Stimulated activated CD8-positive, alpha-beta memory T cell treated with anti-CD3 and anti-CD28 coated beads, Interleukin-15, amount 100 ng/mL, for 48 hours (primary cell): ENCODE measurements at regions not wholly inside any gene's neighbourhood (a gene's known extent, or its start where the extent isn't known, plus 50 kb on each side); places are given as distances from the start of the nearest gene placed in this dataset.
"Not testable (repeated sequence)": the region's sequence is repeated elsewhere in the genome, so short reads cannot be mapped to it uniquely, and the experiment has no call there.

Source experiments
- DNase-seq, 2 donors: peaks; one replicate each; pipeline ENCODE4 v3.0.0-alpha.2; 2020; ENCODE audit warnings: low read depth in 2 of 2

DNA sequence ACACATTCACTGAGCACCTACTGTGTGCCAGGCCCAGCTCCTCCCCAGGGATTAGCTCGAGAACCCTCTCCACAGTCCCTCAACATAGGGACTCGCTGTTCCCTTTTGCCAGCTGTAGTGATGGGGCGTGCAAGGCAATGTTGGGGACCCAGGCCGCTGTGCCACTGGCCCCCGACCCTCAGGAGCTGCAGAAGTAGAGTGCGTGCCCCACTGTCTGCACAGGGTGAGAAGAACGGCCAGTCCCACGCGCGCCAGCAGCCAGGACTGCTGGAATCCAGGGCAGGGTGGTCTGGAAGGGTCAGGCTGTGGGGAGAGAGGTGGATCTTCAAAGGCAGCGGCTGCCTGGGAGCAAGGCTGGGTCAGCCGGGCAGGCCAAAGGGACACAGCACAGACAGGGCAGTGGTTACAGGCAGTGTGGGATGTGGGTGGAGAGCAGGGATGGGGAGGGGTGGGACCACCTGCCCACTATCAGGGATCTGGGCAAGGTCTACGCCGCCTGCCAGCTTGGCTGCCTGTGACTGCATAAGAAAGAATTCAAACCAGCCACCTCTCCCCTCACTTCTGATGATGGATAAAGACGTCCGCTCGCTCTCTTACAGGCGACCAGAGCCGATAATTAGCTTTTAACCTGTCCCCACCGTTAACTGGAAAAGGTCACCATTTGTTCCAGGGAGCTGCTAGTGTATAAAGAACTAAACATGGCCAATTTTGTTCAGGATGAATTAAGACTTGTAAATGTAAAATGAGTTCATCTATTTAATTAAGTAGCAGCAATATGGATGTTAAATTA is 86.7 kb upstream of the GSE1 start:
- DNase-seq, result no peak

DNA sequence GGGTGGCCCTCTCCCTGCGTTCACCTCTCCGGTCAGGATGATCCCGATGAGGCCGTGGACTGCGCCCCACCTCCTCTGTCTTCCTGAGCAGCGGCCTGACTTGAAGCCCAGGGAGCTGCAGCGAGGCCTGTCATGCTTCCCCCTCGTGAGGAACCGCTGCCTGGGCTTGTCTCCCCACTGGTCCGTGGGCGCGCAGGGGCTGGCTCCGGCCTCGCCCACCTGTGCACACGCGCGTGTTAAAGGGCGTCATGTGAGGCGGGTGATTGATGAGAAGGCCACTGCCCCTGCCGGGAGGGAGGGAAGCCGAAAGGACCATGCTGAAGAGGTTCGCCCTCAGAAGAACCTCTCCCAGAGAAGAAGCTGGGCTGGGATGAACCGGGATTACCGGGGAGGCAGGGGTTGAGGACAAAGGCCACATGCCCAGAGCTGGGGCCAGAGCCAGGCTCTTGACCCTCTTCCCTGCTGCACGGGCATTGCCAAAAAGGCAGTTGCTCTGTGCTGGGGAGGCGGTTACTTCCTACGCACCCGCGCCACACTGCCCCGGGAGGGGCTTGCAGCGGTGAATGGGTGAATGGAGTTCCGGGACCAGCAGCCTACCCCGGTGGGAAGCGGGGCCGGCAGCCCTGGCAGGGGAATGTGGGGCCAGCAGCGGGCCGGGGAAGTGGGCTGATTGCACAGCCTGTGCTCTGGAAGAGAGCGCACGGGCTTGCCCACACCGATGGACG is 85.9 kb upstream of the GSE1 start:
- no peak for DNase-seq

DNA sequence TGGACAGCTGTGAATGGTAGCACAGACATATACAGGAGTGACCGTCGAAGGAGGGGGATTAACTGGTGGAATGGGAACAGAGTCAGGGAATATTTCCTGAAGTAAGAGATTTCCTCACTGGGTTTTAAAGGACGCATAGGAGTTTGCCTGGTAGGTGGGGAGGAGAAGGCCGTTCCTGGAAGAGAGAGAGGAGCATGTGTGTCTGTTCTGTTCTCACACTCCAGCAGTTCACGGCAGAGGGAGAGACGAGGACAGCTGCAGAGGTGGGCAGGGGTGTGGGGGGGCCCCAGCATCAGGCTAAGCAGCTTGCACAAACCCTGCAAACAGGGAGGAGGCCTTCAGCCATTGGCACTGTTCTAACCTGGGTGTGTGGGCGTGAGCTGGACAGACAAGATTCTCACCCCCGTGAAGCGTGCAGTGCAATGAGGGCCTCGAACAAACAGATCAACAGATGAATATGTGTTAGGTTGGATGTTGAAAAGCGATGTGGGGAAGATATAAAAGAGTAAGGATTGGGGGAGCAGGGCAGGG is 85.3 kb upstream of the GSE1 start:
- no peak for DNase-seq

DNA sequence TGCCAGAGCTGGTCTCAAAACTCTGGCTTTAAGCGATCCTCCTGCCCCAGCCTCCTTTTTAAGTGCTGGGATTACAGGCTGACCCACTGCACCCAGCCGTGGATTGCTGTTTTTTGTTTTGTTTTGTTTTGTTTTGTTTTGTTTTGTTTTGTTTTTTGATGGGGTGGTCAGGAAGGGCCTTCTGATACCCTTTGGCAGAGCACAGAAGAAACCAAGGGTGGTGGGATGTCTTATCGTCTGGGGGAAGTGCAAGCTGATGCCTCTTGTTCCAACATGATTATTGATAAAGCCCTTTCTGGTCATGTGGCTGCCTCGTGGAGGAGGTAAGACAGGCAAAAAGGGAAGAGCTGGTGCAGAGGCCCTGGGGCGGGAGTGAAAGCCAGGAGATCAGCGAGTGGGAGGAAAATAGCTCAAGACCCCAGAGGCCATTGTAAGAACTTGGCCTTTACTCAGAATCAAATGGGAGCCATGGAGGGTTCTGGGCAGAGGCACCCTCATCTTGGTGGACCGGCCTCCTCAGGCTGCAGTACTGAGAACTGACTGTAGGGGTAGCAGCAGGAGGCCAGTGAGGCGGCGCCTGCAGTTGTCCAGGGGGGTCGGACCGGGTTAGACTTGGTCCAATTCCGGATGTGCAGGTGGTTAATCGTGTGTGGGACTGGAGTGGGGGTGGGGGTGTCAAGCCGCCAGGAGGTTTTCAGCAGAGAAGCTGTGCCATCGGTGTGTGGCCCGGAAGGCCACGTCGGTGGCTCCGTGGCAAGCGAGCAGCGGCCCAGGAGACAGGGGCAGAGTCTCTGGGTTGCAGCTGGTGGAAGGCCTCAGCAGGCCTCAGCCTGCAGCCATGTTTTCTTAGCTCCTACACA is 84.4 kb upstream of the GSE1 start:
- peak in 1 of 2 donors; percentile 17 for DNase-seq

DNA sequence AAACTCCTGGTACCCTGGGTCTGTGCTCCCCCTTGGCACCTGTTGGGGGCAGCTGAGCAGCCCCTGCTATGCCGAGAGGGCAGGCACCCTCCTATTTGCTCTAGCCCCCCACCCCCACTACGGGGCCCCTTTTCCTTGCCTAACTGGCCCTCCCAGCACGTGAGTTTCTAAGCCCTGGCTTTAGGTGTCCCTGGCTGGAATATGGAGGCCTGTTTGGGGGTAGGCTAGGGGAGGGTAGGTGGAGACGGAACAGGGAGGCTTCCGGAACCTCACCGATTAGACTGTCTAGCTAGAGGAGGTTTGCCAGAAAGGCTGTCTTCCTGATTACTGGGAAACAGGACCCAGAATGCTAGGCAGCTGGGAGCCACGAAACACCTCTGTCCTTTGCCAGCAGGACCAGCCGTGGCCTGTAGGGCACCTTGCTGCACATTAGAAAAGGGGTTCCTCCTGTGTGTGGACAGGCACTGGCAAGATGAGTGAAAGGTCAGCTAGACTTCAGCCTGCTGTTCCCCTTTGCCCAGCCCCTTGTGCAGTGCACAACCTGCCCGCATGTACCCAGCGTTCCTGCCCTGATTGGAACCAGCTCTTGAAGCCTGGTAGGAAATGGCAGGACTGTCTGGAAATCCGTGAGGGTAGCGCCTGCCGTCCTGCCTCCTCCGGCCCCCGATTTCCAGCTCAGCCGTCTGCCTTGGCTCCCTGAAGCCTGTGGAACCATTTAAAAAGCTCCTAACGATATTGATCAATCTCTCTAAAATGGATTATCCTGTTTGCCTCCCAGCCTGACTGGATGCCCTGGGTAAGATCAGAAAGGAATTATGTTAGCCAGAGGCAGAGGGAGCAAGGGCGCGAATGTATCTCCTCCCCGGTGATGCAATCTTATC is 83.4 kb upstream of the GSE1 start:
- no peak for DNase-seq

DNA sequence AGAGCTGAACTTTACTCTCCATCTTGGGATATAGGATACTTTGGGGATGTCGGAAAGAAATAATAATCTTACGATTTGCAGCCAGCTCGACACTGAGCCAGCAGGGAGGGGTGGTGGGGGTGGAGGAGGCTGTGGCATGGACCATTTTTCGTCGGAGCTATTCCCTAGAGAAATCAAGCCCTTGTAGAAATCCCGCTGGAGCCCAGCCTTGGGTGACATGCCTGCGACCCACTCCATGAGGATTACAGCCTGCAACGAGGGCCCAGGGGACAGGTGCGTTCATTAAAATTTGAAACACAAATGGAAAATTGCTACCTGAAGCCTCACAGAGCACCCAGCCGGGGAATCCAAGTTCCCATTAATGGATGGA is 82.8 kb upstream of the GSE1 start:
- no peak for DNase-seq

DNA sequence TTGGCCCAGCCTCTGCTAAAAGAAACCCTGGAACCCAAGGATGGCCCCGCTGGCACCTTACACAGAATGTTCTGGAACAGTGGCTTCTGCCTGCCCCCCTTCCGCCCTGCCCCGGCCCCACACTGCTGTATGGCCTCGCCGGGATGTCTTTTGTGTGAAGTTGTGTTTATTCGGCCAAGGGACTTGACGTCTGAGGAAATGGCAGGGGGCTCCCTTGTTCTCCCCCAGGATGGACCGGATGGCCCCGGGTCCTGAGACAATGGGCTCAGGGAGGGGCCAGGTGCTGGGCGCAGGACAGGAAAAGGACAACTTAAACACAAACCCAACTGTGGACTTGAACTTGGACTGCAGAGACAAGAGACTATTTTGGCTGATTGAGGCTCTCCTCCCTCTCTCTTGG is 81.6 kb upstream of the GSE1 start:
- no peak for DNase-seq

DNA sequence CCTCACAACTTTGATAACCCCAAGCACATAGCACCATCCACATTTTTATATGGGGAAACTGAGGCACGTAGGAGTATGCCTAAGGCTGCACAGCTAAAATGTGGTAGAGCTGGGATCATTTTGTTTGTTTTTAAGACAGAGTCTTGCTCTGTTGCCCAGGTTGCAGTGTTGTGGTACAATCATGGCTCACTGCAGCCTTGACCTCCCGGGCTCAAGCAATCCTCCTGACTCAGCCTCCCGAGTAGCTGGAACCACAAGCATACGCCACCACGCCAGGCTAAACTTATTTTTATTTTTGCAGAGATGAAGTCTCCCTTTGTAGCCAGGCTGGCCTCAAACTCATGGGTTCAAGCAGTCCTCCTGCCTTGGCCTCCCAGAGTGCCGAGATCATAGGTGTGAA is 81.0 kb upstream of the GSE1 start:
- DNase-seq, result no peak

DNA sequence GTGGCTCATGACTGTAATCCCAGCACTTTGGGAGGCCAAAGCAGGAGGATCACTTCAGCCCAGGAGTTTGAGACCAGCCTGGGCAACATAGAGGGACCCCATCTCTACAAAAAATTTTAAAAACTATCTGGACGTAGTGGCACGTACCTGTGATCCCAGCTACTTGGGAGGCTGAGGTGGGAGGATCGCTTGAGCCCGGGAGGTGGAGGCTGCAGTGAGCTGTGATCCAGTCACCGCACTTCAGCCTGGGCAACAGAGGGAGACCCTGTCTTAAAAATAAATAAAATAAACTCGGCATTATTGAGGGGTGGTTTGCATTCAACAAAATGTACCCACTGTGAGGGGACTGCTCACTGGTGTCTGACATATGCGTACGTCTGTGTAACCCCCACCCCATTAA is 79.5 kb upstream of the GSE1 start:
- not testable (repeated sequence) for DNase-seq

DNA sequence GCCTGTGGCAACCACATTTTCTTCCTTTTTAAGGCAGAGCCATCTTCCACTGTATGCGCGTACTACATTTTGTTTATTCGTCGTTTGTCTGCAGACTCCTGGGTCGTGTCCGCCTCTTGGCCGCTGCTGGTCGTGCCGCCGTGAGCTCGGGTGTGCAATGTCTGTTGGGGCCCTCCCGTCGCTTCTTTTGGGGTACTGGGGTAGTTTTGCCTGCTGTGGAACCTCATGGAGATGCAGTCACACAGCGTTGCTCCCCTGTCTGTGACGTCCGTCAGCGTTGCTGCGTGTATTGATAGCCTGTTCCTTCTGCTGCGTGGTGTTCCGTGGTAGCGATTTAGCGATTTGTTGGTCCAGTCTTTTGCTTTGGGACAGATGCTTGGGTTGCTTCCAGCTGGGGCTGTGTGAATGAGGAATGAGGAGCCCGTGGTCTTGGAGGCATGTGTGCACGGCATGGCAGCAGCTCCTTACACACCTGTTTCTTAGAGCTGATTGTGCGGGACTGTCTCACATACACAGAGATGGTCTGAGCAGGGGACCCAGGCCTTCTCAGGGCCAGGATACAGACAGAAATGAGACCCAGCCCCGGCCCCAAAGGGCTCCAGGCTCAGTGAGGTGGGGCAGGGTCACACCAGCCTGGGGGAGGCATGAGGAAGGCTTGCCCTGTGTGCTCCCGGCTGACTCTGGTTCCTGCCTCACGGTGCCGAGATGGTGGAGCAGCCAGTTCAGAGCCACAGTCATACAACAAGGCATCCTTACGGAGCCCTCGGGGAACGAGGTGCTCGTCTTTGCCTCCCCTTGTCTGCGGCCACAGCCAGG is 78.4 kb upstream of the GSE1 start:
- no peak for DNase-seq

DNA sequence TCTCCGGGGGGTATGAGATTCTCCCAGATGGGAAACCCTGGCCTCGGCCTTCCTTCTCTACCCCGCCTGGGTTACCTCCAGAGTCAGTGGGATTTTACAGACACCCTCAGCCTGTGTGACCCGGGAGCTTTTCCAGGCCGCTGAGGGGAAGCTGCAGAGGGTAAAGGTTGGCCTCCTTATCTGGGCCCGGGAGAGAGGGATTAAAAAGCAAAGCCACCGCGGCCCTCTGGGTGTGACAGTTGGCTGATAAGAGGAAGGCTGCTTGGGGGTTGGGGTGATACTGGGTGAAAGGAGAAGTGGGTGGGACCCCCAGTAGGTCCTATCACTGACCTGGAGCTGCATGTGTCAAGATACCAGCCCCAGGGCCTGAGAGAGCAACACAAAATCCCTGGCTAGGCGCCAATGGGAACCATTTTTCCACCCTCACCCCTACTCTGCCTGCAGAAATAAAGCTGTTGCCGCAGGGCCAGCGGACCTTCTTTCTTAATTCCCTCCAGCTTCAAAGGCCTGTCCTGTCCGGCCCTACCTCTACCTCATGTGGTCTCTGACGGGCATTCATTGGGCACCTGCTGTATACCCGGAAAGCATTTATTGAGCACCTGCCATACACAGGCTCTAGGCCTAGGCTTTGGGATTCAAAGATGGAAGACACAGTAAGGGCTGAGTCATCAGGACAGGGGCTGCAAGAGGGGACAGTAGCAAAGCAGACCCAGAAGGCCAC is 77.6 kb upstream of the GSE1 start:
- DNase-seq, result no peak

DNA sequence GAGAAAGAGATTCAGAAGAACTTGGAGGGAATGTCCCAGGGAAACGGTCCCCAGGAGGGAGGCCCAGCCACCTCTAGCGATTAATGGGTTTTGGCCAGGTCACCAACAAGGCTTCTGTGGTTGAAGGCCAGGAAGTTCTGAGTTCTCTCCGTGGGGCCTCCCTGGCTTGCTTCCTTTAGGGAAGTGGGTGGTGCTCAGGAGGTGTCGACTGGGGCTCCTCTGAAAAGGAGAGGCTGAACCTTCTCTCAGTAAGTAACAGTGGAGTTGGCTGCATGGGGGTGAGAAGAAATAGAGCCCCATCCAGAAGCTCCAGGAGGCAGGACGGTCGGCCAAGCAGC is 77.1 kb upstream of the GSE1 start:
- DNase-seq, result no peak

DNA sequence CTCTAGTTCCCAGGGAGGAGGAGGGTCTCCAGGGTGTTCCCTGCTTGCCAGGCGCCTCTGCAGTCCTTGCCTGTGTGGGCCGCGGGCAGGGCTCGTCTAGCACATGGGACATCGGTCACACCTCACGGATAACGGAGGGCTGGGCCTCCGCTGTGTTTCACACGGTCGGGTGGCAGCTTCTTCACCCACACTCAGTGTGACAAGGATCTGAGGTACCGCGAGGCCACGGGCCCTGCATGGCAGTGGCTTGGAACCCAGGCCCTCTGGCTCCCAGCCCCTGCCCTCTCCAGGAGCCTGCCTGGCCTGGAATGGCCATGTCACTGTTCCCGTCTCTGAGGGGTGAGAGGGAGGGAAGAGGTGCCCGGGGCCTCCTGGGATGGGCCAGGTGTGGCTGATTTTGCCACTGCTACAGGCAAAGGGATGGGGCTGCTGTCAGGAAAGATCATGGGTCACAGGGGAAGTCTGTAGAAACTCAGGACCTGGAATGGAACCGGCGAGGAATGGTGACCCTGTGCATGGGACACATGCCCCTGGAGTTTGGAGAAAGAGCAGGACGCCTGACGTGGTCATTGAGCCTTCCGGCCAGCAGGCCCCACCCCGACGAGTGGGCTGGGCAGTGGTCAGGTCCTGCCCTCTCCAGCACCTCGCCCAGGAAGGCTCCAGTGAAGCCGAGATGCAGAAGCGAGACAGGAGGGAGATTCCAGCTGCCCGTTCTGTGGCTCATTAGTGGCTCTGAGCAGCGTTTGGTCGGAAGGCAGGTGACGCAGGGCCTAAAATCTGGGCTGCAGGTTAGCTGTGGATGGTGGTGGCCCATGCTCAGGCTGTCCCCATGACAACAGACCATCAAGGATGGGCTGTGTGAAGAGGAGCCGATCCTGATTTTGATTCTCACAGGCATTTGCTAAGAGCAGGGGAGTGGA is 76.5 kb upstream of the GSE1 start:
- no peak for DNase-seq

DNA sequence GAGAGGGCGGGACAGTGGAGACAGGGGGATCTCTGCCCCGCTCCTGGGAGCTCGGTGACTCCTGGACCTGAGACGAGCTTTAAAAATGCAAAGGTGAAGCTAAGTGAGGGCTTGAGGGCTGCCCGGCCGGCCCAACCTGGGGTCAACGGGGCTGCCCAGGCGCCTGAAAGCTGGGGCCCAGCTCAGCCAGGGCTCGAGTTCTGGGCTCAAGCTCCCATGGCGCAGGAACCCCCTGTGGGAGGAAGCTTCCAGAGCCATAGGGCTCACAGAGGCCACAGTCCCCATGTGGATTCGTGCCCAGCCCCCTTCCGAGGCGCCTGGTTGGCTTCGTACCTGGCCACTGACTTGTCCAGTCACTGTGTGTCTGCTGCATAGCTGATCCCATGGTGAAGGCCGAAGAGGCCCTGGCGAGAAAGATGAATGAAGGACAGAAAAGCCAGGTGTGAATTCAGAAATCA is 75.8 kb upstream of the GSE1 start:
- DNase-seq, result no peak

DNA sequence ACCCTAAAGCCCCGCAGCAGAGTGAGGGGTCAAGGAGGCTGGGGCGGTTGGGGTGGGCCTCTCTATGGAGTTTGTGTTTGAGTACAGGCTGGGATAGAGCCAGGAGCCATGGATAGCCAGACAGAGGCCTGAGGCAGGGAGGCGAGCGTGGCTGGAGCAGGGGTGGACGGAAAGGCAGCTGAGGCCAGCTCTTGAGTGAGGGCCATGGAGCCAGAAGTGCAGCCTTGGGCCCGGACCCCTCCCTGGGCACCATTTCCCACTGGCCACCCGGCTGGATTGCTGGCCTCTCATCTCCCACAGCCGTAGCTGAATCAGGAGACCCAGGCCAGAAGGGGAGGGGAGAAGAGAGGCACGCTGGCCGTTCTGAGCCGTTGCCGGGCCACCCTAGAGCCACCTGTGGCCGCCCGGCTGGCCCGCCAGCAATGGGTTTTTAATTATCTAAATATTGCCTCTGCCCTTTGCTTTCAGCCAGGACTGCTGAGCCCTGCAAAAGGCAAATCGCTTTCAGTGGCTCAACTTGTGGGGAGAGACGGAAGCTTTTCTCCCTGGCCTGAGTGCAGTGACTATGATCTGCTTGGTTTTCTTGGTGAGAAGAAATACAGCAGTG is 75.2 kb upstream of the GSE1 start:
- no peak for DNase-seq

DNA sequence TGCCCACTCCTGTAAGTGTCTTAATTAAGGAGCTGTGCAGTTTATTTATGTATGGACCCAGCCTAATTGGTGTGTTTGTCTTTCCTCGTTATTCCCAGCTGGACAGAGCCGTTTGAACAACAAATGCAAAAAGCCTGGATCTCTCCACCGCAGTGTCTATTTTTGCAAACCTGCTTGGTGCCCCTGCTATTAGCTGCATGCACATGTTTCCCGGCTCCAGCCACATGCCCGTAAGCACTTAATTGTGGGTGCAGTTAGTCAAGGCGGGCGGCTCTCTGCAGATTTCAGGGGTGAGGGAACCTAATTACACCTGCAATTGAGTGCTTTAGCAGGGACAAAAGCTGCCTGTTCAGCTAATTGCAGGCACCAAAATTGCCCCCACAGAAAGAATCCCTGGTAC is 74.0 kb upstream of the GSE1 start:
- no peak for DNase-seq

DNA sequence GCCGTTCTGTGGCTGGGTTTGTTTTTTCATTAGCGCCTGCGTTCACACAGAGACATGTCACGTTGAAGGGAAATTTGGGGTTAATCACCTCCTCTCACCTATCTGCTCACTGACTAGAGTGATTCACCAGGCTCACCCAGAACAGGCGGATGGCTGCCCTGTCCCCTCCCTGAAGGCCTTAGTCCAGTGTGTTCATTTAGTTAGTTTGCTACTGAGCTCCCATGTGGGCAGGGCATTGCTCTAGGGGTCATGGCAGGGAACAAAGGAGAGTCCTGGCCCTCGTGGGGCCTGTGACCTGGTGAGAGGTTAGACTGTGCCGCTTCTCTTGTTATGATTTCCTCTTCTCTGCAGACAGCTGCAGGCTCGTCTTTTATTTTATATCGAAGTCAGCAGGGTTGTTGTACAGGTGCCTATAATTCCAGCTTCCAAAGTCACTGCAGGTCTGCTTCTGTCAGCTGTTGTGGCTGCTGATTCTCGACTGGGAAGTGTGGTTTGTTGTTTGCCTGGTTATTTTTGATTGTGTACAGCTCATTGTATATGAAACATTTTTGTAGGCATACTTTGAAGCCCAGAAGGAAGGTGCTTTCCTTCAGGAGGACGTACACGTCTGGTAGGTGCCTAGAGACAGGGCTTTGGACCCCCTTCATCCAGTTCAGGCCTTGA is 73.4 kb upstream of the GSE1 start:
- DNase-seq, result no peak

DNA sequence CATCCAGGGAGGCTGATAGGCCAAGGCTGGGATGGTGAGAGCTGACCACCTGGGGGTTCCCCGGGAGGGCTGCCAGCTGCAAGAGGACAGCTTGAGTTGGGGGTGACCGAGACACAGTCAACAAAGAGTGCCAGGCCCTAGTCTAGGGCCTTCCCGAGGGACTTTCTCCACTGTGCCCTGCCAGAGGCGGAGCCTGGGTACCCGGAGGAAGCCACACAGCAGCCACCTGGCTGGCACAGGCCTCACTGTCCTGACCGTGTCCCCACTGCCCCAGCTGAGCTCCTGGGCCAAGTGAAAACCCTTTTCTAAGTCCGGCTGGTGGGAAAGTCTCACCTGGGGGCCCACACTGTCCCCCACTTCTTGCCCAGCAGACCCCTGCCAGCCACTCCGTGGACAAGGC is 71.9 kb upstream of the GSE1 start:
- DNase-seq, result no peak
